Activated naive CD4-positive, alpha-beta T cell treated with anti-CD3 and anti-CD28 coated beads, Interleukin-2, amount 50 U/mL, for 16 hours (primary cell): ENCODE measurements at regions not wholly inside any gene's neighbourhood (a gene's known extent, or its start where the extent isn't known, plus 50 kb on each side); places are given as distances from the start of the nearest gene placed in this dataset.
"Not testable (repeated sequence)": the region's sequence is repeated elsewhere in the genome, so short reads cannot be mapped to it uniquely, and the experiment has no call there.

Experiments
- DNase-seq: peaks from one replicate; pipeline ENCODE4 v3.0.0-alpha.2; 2020

- no peak for DNase-seq
Observed at GRCh38 chr1:208349694-208350330, 105.6 kb upstream of the PLXNA2 start.

- DNase-seq: no peak
Observed at GRCh38 chr1:208350815-208351214, 106.6 kb upstream of the PLXNA2 start.

DNA sequence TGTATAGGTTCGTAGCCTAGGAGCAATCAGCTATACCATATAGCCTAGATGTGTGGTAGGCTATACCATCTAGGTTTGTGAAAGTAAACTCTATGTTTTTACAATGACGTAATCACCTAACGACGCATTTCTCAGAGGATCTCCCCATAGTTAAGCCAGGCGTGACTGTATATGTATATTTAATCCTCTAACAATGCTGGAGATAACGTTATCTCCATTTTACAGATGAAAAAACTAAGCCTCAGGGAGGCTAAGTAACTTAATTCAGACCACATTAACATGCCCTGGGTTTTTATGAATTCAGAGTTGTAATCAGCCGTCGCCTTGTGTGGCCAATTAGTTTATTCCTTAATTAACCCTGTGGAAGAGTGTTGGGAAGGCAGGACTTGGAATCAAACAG lies 107.7 kb upstream of the PLXNA2 start:
- DNase-seq: no peak

GRCh38 chr1:208353797-208354196 lies 109.6 kb upstream of the PLXNA2 start:
- not testable (repeated sequence) for DNase-seq

DNA sequence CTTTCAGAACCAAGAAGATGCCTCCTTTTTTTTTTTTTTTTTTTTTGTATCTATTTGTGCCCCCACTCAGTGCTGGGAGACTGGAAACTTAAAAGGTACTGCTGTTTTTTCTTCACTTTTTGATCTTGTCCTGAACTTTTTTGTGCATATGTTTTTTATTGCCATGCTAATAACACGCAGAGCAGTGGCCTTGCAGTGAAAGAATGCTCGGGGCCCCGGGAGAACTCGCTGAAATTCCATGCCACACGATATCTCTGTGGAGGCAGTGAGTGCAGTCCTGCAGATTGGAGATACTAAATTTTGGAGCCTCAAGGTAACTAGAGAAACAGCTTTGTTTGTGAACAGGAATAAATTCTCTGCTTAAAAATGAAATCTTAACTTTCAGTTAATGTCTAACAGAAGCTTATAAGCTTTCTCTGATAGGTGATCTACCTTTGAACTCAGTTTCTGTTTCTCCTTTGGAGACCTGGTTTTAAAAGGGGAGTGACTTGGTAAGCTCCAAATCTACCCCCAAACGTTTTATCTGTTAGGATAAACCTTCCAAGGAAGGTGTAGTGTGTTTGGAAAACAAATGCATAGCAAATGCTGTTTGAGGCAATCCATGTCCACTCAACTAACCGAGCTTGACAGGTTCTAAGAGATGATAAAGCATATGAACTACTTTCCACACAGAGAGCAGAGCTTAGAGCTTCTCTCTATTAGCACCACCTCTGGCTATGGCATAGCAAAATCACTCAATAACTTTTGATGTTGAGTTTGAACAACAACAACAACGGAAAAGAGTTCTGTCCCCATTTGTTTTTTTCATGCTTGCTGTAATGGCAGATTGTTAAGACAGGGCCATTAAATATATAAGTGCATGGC lies 113.7 kb upstream of the PLXNA2 start:
- no peak for DNase-seq

GRCh38 chr1:208358651-208359050 lies 114.5 kb upstream of the PLXNA2 start:
- DNase-seq: no peak

GRCh38 chr1:208362011-208362410 lies 117.8 kb upstream of the PLXNA2 start:
- no peak for DNase-seq

- no peak for DNase-seq
Observed at GRCh38 chr1:208366559-208366958, 122.4 kb upstream of the PLXNA2 start.

- DNase-seq: no peak
Observed at GRCh38 chr1:208369045-208369444, 124.9 kb upstream of the PLXNA2 start.

DNA sequence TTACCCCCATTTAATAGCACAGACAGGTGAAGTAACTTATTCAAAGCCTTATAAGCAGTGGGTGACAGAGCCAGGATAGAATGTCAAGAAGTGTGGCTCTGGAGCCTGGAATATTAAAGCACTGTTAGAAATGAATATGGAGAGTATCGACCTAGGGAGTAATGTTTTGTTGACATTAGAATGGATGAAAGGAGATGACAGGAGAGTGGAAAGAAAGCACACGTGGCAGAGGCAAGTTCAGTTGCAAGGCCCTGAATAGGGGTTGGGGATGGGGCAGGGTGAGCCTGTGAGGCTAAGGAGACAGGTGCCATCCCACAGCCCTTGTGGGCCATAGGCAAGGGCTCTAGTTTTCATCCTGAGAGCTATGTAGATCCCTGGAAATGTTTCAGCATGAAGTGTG lies 125.5 kb upstream of the PLXNA2 start:
- no peak for DNase-seq

DNA sequence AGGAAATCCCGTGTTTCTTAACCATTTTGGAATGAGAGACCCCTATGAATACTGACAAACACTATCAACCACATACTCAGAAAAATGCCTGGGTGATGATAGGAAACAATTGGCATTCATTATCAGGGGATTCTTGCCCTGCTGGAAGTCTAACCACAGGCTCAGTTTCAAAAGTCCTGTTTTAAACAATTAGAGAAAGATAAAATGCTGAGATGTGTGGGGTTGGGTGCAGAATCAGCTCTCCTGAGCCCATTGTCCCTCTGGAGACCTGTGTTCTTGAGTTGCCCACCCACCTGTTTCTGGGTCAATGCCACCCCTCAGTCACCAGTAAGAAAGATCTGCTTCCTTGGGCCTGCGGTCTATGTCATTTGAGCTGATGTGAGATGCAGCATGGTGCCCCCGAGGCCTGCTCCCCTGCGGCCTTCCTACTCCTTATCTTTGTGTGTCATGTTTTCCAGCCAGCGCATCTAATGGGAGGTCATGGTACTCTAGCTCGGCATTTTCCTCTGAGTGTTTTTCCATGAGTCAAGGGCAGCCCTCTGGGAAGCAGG lies 130.3 kb upstream of the PLXNA2 start:
- no peak for DNase-seq

DNA sequence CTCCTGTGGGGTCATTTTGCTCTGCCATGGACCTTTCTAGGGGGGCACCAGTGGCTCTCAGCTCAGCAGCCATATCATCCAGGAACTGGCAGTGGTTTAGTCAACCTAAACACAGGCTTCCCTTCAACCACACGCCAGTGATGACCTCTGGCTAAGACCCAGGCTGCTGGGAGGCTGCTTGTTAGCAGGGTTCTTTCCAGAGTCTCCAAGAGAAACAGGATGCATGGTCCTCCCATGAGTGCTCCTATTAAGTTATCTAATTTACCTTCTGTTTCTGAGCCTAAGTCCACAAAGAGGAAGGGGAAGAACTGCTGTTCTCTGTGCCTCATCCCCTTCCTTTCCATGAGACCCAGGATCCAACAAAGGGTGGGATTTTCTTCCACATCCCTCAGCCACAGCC lies 137.3 kb upstream of the PLXNA2 start:
- DNase-seq: no peak

- no peak for DNase-seq
Observed at GRCh38 chr1:208387908-208388811, 144.0 kb upstream of the PLXNA2 start.

- no peak for DNase-seq
Observed at GRCh38 chr1:208393416-208393815, 149.2 kb upstream of the PLXNA2 start.

DNA sequence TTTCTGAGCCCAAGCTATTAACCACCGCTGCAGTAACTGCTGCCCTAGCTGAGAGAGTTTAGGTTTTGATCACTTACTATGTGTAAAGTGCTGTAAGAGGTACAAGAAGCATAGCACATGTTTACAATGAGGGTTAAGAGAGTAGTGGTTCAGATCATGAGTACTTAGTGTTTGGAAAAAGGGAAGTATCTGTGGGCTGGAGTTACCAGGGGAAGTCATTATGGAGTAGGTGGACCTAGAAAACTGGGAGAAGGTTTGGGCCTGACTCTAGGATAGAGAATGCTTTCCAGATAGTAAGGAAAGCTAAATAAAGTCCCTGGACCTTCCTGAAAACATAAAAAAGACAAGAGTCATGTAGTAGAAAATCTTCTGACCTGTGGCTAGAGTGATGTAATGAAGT lies 149.6 kb upstream of the PLXNA2 start:
- DNase-seq: no peak

- DNase-seq: no peak
Observed at GRCh38 chr1:208397286-208397685, 153.1 kb upstream of the PLXNA2 start.

GRCh38 chr1:208405014-208405413 lies 160.8 kb upstream of the PLXNA2 start:
- DNase-seq: no peak

GRCh38 chr1:208409176-208409575 lies 165.0 kb upstream of the PLXNA2 start:
- DNase-seq: no peak

DNA sequence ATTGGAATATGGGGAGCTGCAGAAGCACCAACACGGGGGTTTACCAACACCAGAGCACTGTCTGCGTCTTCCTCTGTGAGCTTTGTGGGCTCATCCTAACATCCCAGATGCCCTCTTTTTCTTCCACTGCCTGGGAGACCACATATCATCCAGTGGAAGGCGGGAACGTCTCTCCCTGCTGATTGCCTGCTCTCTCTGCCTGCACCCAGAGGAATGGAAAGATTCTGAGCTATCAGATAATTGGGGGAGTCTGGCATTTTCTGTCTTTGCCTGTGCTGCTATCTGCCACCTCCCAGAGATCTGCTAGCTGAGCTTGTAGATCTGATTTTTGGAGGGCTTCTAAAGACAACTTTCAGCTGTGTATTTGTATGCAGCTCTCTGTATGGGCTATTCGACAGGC lies 166.2 kb upstream of the PLXNA2 start:
- DNase-seq: no peak

DNA sequence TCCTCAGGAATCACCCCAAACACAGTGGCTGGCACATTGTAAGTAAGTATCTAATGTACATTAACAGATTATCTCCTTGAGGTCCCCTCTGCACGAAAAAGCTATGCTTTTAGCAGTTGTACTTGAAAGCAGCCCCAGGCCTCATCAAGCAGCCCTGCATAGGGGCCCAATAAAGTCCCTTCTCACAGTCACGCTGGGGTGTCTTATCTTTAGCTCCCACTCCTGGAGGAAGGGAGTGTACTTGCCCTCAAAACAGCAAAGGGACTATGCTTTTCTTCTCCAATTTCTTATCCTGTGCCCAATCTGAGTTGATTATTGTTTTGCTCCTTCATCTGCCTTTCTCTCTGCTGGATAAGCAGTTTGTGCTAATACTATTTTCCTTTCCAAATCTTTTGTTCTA lies 168.8 kb upstream of the PLXNA2 start:
- no peak for DNase-seq

DNA sequence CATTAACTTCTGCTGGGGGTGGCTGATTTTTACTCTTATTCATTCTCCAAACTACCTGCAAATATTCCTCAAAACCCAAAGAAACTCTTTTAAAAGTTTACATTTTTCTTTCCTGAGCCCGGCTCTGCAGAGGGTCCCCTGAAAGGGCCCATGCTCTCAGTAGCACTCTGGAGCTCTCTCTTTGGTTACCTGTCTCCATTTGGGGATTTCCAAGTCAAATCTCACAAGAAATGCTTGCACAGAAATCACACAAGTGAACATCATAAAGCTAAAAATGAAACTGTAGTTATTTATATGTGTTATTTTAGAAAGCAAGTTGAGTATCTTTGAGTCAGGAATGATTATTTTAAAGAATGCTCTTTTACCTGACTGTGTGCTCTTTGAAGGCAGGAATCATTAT lies 174.5 kb upstream of the PLXNA2 start:
- DNase-seq: no peak

DNA sequence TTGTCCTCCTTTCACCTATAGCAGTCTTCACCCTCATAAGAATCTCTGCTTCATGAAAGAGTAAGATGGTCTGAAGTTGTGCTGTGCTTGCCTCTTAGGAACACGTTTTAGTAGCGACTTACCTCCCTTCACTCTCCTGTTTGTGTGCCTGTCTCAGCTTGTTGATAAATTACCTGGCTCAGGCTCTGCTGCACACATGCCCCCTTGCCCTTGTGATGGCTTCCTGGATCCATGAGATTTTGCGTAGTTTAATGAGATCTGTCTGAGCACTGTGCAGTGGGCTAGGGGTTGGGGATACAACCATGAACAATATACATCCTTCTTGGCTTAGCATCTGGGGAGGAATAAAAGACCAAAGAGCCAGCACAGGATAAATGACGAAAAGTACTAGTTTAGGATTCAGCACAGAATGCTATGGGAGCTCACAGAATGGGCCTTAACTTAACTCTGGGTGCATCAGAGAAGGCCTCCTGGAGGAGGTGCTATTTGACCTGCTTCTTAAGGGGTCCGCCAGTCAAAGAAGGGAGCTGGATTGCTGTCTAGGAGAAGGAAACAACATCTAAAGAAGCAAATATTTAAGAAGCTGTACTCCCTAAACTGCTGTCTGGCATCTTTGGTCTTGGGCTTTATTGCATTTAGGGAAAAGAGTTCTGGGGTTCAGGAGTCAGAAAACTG lies 175.7 kb upstream of the PLXNA2 start:
- DNase-seq: no peak

DNA sequence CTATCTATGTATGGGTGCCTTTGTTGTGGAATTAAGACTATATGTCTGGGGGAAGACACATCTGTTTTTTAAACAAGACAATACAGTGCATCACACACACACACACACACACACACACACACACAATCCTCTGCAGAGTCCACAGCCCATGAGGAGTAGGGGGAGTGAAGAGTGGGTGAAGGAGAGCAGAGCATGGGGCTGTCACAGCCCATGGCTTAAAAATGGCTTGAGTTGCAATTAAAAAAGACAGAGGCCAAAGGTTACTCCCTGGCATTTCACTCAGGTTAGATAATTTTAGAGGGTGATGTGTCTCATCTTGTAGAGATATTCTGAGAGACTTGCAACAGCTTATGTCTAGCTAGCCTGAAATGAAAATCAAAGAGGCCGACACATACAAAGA lies 176.5 kb upstream of the PLXNA2 start:
- DNase-seq: no peak
